ENCODE measurements at regions not wholly inside any gene's neighbourhood (a gene's known extent, or its start where the extent isn't known, plus 50 kb on each side); places are given as distances from the start of the nearest gene placed in this dataset.
A peak's percentile ranks its signal among the peaks of the same experiment; 100 is the strongest.

- Histone ChIP-seq H3K4me1 (ENCODE audit: insufficient read depth, insufficient read length) (no peaks in the 10 kb centered on the region), H3K9ac (ENCODE audit: insufficient read length, low read depth) (no peak overlapping the region), H3K27me3 (ENCODE audit: insufficient read depth, insufficient read length) (no peaks in the 10 kb centered on the region), H3K36me3 (ENCODE audit: insufficient read depth, insufficient read length, low read length) (no peaks in the 10 kb centered on the region), H3K9me3 (ENCODE audit: insufficient read depth, low read length) (no peaks in the 10 kb centered on the region), H3K4me3 (ENCODE audit: insufficient read length, low read depth) (no peak overlapping the region)
- TF ChIP-seq ZNF274 (IDR thresholded peaks at IDR 0.05; ENCODE audit: low read depth, low read length) (no peak), YY1 (IDR thresholded peaks at IDR 0.05; ENCODE audit: insufficient read depth, insufficient read length) (no peak), SUZ12 (IDR thresholded peaks at IDR 0.05; ENCODE audit: extremely low read depth, insufficient read depth, insufficient read length) (no peak)
- no peak for DNase-seq (ENCODE audit: low read depth, low spot score)
Measured at GRCh38 chr4:100933628-100934027, 413.7 kb downstream of the PPP3CA start.

GRCh38 chr4:100929758-100930157 lies 411.9 kb upstream of the EMCN start:
- Histone ChIP-seq H3K4me3 (ENCODE audit: insufficient read length, low read depth) (no peak overlapping the region), H3K36me3 (ENCODE audit: insufficient read depth, insufficient read length, low read length) (no peaks in the 10 kb centered on the region), H3K9me3 (ENCODE audit: insufficient read depth, low read length) (no peaks in the 10 kb centered on the region), H3K27me3 (ENCODE audit: insufficient read depth, insufficient read length) (no peaks in the 10 kb centered on the region), H3K9ac (ENCODE audit: insufficient read length, low read depth) (no peak overlapping the region), H3K4me1 (ENCODE audit: insufficient read depth, insufficient read length) (no peaks in the 10 kb centered on the region)
- no peak for DNase-seq (ENCODE audit: low read depth, low spot score)
- TF ChIP-seq YY1 (IDR thresholded peaks at IDR 0.05; ENCODE audit: insufficient read depth, insufficient read length) (no peak), SUZ12 (IDR thresholded peaks at IDR 0.05; ENCODE audit: extremely low read depth, insufficient read depth, insufficient read length) (no peak), ZNF274 (IDR thresholded peaks at IDR 0.05; ENCODE audit: low read depth, low read length) (no peak)

- no peak for DNase-seq (ENCODE audit: low read depth, low spot score)
- H3K9me3 ChIP-seq (ENCODE audit: insufficient read depth, low read length), result no peaks in the 10 kb centered on the region
- H3K36me3 ChIP-seq (ENCODE audit: insufficient read depth, insufficient read length, low read length), result no peaks in the 10 kb centered on the region
- no peak overlapping the region for H3K4me3 ChIP-seq (ENCODE audit: insufficient read length, low read depth)
- no peaks in the 10 kb centered on the region for H3K27me3 ChIP-seq (ENCODE audit: insufficient read depth, insufficient read length)
- no peak for TF ChIP-seq YY1 (IDR thresholded peaks at IDR 0.05; ENCODE audit: insufficient read depth, insufficient read length)
- no peak for TF ChIP-seq ZNF274 (IDR thresholded peaks at IDR 0.05; ENCODE audit: low read depth, low read length)
- no peak for TF ChIP-seq SUZ12 (IDR thresholded peaks at IDR 0.05; ENCODE audit: extremely low read depth, insufficient read depth, insufficient read length)
- H3K4me1 ChIP-seq (ENCODE audit: insufficient read depth, insufficient read length), result no peaks in the 10 kb centered on the region
- H3K9ac ChIP-seq (ENCODE audit: insufficient read length, low read depth), result no peak overlapping the region
Measured at GRCh38 chr4:100929135-100929534, 411.3 kb upstream of the EMCN start.

- H3K4me3 ChIP-seq (ENCODE audit: insufficient read length, low read depth), result no peak overlapping the region
- H3K27me3 ChIP-seq (ENCODE audit: insufficient read depth, insufficient read length), result no peaks in the 10 kb centered on the region
- no peak overlapping the region for H3K9ac ChIP-seq (ENCODE audit: insufficient read length, low read depth)
- H3K9me3 ChIP-seq (ENCODE audit: insufficient read depth, low read length), result no peaks in the 10 kb centered on the region
- no peaks in the 10 kb centered on the region for H3K36me3 ChIP-seq (ENCODE audit: insufficient read depth, insufficient read length, low read length)
- H3K4me1 ChIP-seq (ENCODE audit: insufficient read depth, insufficient read length), result no peaks in the 10 kb centered on the region
- DNase-seq (ENCODE audit: low read depth, low spot score), result no peak
- TF ChIP-seq YY1 (IDR thresholded peaks at IDR 0.05; ENCODE audit: insufficient read depth, insufficient read length) (no peak), ZNF274 (IDR thresholded peaks at IDR 0.05; ENCODE audit: low read depth, low read length) (no peak), SUZ12 (IDR thresholded peaks at IDR 0.05; ENCODE audit: extremely low read depth, insufficient read depth, insufficient read length) (no peak)
Measured at GRCh38 chr4:100926039-100926717, 408.4 kb upstream of the EMCN start.

- peaks cover 8% of the 10 kb centered on the region for H3K9me3 ChIP-seq (ENCODE audit: insufficient read depth, low read length)
- no peak overlapping the region for H3K4me3 ChIP-seq (ENCODE audit: insufficient read length, low read depth)
- H3K4me1 ChIP-seq (ENCODE audit: insufficient read depth, insufficient read length), result no peaks in the 10 kb centered on the region
- no peaks in the 10 kb centered on the region for H3K36me3 ChIP-seq (ENCODE audit: insufficient read depth, insufficient read length, low read length)
- no peak overlapping the region for H3K9ac ChIP-seq (ENCODE audit: insufficient read length, low read depth)
- TF ChIP-seq ZNF274 (IDR thresholded peaks at IDR 0.05; ENCODE audit: low read depth, low read length) (no peak), YY1 (IDR thresholded peaks at IDR 0.05; ENCODE audit: insufficient read depth, insufficient read length) (no peak), SUZ12 (IDR thresholded peaks at IDR 0.05; ENCODE audit: extremely low read depth, insufficient read depth, insufficient read length) (no peak)
- peak; percentile 38 for DNase-seq (ENCODE audit: low read depth, low spot score)
- no peaks in the 10 kb centered on the region for H3K27me3 ChIP-seq (ENCODE audit: insufficient read depth, insufficient read length)
Measured at GRCh38 chr4:100913685-100914084, 395.9 kb upstream of the EMCN start.

- DNase-seq (ENCODE audit: low read depth, low spot score), result no peak
- H3K4me1 ChIP-seq (ENCODE audit: insufficient read depth, insufficient read length), result no peaks in the 10 kb centered on the region
- no peaks in the 10 kb centered on the region for H3K9me3 ChIP-seq (ENCODE audit: insufficient read depth, low read length)
- H3K4me3 ChIP-seq (ENCODE audit: insufficient read length, low read depth), result no peak overlapping the region
- TF ChIP-seq SUZ12 (IDR thresholded peaks at IDR 0.05; ENCODE audit: extremely low read depth, insufficient read depth, insufficient read length), result no peak
- H3K27me3 ChIP-seq (ENCODE audit: insufficient read depth, insufficient read length), result no peaks in the 10 kb centered on the region
- no peak overlapping the region for H3K9ac ChIP-seq (ENCODE audit: insufficient read length, low read depth)
- H3K36me3 ChIP-seq (ENCODE audit: insufficient read depth, insufficient read length, low read length), result no peaks in the 10 kb centered on the region
Measured at GRCh38 chr4:100908540-100908939, 390.7 kb upstream of the EMCN start.

GRCh38 chr4:100907465-100908454 lies 389.9 kb upstream of the EMCN start:
- Histone ChIP-seq H3K9ac (ENCODE audit: insufficient read length, low read depth) (no peak overlapping the region), H3K4me1 (ENCODE audit: insufficient read depth, insufficient read length) (no peaks in the 10 kb centered on the region), H3K9me3 (ENCODE audit: insufficient read depth, low read length) (no peaks in the 10 kb centered on the region), H3K27me3 (ENCODE audit: insufficient read depth, insufficient read length) (no peaks in the 10 kb centered on the region), H3K4me3 (ENCODE audit: insufficient read length, low read depth) (no peak overlapping the region), H3K36me3 (ENCODE audit: insufficient read depth, insufficient read length, low read length) (no peaks in the 10 kb centered on the region)
- TF ChIP-seq YY1 (IDR thresholded peaks at IDR 0.05; ENCODE audit: insufficient read depth, insufficient read length), result no peak
- no peak for TF ChIP-seq ZNF274 (IDR thresholded peaks at IDR 0.05; ENCODE audit: low read depth, low read length)
- no peak for TF ChIP-seq SUZ12 (IDR thresholded peaks at IDR 0.05; ENCODE audit: extremely low read depth, insufficient read depth, insufficient read length)
- no peak for DNase-seq (ENCODE audit: low read depth, low spot score)

Data from NT2/D1 (cell line).